ENCODE measurements at regions not wholly inside any gene's neighbourhood (a gene's known extent, or its start where the extent isn't known, plus 50 kb on each side); places are given as distances from the start of the nearest gene placed in this dataset.

GRCh38 chr1:165147799-165148198 lies 208.7 kb downstream of the LMX1A start:
- H3K4me3 ChIP-seq, result no peak overlapping the region
- Mint-ChIP-seq H3K27me3 (ENCODE audit: insufficient read depth, low read depth) (peaks cover 15% of the 10 kb centered on the region), H3K27ac (no peak overlapping the region), H3K4me1 (peaks cover 4% of the 10 kb centered on the region), H3K36me3 (no peaks in the 10 kb centered on the region), H3K9me3 (no peaks in the 10 kb centered on the region), H3K4me3 (no peak overlapping the region)
- no peaks in the 10 kb centered on the region for H3K4me1 ChIP-seq
- no peaks in the 10 kb centered on the region for H3K79me2 ChIP-seq (ENCODE audit: low read depth)
- DNase-seq (ENCODE audit: low spot score), result no peak
- no peaks in the 10 kb centered on the region for H3F3A ChIP-seq (ENCODE audit: low read depth)
- H4K20me1 ChIP-seq (ENCODE audit: low read depth), result no peaks in the 10 kb centered on the region
- no peaks in the 10 kb centered on the region for H3K9me3 ChIP-seq (ENCODE audit: low read depth)
- no peak overlapping the region for H3K9ac ChIP-seq
- H3K4me2 ChIP-seq, result no peak overlapping the region
- no peaks in the 10 kb centered on the region for H3K36me3 ChIP-seq
- H3K27me3 ChIP-seq, result peaks cover 34% of the 10 kb centered on the region
- TF ChIP-seq CTCF (IDR thresholded peaks at IDR 0.05) (no peak), EZH2 (IDR thresholded peaks at IDR 0.05) (no peak), EZH2phosphoT487 (IDR thresholded peaks at IDR 0.05) (no peak)
- no peak overlapping the region for H3K27ac ChIP-seq
- no peak overlapping the region for H2AFZ ChIP-seq (replicated peaks)

GRCh38 chr1:165144757-165145397 lies 211.6 kb downstream of the LMX1A start:
- peaks cover 2% of the 10 kb centered on the region for H3K4me1 Mint-ChIP-seq
- no peaks in the 10 kb centered on the region for H3K36me3 Mint-ChIP-seq
- Histone ChIP-seq H3K9ac (no peak overlapping the region), H2AFZ (replicated peaks) (no peak overlapping the region), H3K27me3 (peaks cover 51% of the 10 kb centered on the region), H3K27ac (no peak overlapping the region), H3F3A (ENCODE audit: low read depth) (no peaks in the 10 kb centered on the region), H3K79me2 (ENCODE audit: low read depth) (no peaks in the 10 kb centered on the region), H3K4me2 (no peak overlapping the region), H3K9me3 (ENCODE audit: low read depth) (no peaks in the 10 kb centered on the region), H4K20me1 (ENCODE audit: low read depth) (no peaks in the 10 kb centered on the region), H3K4me3 (no peak overlapping the region), H3K4me1 (no peaks in the 10 kb centered on the region), H3K36me3 (no peaks in the 10 kb centered on the region)
- peak; percentile 76 for DNase-seq (ENCODE audit: low spot score)
- peaks cover 21% of the 10 kb centered on the region for H3K27me3 Mint-ChIP-seq (ENCODE audit: insufficient read depth, low read depth)
- H3K27ac Mint-ChIP-seq, result no peak overlapping the region
- no peak overlapping the region for H3K4me3 Mint-ChIP-seq
- TF ChIP-seq EZH2phosphoT487 (IDR thresholded peaks at IDR 0.05), result no peak
- TF ChIP-seq EZH2 (IDR thresholded peaks at IDR 0.05), result no peak
- peak; percentile 91 for TF ChIP-seq CTCF (IDR thresholded peaks at IDR 0.05)
- H3K9me3 Mint-ChIP-seq, result no peaks in the 10 kb centered on the region

GRCh38 chr1:165143437-165144065 lies 213.0 kb downstream of the LMX1A start:
- Mint-ChIP-seq H3K4me1 (peaks cover 2% of the 10 kb centered on the region), H3K27me3 (ENCODE audit: insufficient read depth, low read depth) (peaks cover 19% of the 10 kb centered on the region), H3K9me3 (no peaks in the 10 kb centered on the region), H3K36me3 (no peaks in the 10 kb centered on the region), H3K27ac (no peak overlapping the region), H3K4me3 (no peak overlapping the region)
- peak; percentile 68 for TF ChIP-seq CTCF (IDR thresholded peaks at IDR 0.05)
- TF ChIP-seq EZH2 (IDR thresholded peaks at IDR 0.05), result no peak
- H2AFZ ChIP-seq (replicated peaks), result no peak overlapping the region
- H3K79me2 ChIP-seq (ENCODE audit: low read depth), result no peaks in the 10 kb centered on the region
- no peaks in the 10 kb centered on the region for H3K4me1 ChIP-seq
- H3K36me3 ChIP-seq, result no peaks in the 10 kb centered on the region
- no peak overlapping the region for H3K4me3 ChIP-seq
- peaks cover 62% of the 10 kb centered on the region for H3K27me3 ChIP-seq
- H3F3A ChIP-seq (ENCODE audit: low read depth), result no peaks in the 10 kb centered on the region
- DNase-seq (ENCODE audit: low spot score), result peak; percentile 22
- no peaks in the 10 kb centered on the region for H4K20me1 ChIP-seq (ENCODE audit: low read depth)
- no peak overlapping the region for H3K4me2 ChIP-seq
- no peak overlapping the region for H3K27ac ChIP-seq
- no peaks in the 10 kb centered on the region for H3K9me3 ChIP-seq (ENCODE audit: low read depth)
- no peak overlapping the region for H3K9ac ChIP-seq
